GM18499 (cell line): ENCODE measurements at regions not wholly inside any gene's neighbourhood (a gene's known extent, or its start where the extent isn't known, plus 50 kb on each side); places are given as distances from the start of the nearest gene placed in this dataset.
A peak's percentile ranks its signal among the peaks of the same experiment; 100 is the strongest.

ENCODE experiments used
- ATAC-seq: cut with Tn5 transposase; IDR thresholded peaks from one replicate; pipeline ENCODE4 v1.9.1; 2021; ENCODE audit warnings: moderate number of reproducible peaks; ENCODE audit not compliant: insufficient read depth, unreplicated experiment

DNA sequence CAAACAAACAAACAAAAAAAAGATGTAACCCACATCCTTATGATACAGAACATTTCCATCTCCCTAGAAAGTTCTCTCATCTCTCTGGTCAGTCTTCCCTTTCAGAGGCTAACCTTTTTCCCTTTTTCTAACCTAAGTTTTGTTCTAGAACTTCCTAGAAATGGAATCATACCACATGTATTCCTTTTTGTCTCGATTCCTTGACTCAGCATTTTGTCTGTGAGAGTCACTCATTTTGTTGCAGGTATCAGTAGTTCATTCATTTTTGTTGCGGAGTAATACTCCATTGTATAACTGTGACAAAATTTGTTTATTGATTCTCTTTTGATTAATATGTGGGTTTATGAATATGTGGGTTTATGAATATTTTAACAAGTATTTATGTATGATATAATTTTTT lies 400.0 kb upstream of the PDE4D start:
- ATAC-seq: no peak

DNA sequence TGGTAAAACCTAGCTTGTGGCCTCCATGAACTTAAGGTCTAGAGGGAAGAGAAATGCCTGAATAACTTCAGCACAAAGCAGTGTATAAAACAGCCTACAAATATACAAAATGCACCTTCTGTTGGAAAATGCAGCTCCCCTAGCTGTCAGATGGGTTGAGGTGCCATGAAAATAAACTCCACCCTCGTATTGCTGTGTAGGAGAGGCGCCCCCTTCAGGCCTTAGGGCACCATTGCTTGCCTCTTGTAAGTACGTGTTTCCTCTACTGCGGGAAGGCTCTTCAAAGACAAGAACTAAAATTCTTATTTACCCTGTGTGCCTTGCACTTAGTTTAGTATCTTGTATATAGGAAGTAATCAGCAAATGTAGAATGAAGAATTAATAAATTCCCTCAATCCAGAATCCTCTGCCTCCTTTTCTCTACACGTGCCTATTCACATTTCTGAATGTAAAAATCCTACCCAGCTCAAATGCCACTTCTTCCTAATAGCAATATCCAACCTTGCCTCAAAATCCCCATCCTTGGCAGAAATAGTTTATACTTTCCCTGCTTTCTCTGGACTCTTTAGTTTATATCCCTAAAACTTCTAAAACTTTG lies 393.7 kb upstream of the PDE4D start:
- no peak for ATAC-seq

DNA sequence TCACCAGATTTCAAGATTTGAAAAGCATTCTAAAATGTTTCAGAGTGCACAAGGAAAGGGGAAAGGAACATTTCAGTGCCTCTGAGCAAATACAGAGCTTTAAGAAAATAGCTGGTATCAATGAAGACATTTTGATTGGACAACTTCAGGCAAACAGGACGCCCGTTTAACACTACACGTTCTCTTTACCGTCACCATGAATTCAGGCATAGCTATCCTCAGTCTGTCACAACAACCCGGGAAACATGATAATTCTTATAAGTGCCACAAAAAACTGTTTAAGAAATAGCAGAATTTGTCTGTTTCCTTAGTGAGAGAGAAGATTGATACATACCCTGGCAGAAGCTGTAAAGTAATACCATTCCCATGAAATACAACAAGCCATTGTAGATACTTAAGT lies 392.4 kb upstream of the PDE4D start:
- ATAC-seq: no peak

DNA sequence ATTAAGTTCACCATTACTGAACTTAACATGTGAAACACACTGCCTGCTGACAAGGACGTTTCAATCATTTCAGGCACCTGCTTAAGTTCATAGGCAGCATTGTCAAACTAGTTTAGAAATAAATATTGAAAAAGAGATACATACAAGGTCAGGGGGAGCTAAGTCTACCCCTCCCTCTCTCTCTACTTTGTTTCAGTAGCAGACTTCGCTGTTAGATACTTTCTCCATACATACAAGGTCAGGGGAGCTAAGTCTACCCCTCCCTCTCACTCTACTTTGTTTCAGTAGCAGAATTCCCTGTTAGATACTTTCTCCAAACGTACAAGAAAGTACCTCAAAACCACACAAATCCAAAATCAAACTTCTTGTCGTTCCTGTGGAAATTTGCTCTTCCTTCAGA lies 387.4 kb upstream of the PDE4D start:
- no peak for ATAC-seq

DNA sequence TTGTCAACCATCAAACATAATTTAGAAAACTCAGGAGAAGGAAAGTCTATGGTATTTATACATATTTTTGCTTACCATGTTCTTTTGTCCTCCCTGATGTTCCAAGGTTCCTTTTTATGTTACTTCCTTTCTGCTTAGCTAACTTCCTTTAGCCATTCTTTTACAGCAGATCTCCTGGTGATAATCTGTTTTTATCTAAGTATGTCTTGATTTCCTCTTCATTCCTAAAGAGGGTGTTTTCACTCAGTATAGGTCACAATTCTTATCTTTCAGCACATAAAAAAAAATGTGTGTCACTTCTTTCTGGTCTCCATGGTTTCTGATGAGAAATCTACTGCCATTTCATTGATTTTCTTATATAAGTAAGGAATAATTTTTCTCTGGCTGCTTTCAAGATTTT lies 384.4 kb upstream of the PDE4D start:
- ATAC-seq: no peak

DNA sequence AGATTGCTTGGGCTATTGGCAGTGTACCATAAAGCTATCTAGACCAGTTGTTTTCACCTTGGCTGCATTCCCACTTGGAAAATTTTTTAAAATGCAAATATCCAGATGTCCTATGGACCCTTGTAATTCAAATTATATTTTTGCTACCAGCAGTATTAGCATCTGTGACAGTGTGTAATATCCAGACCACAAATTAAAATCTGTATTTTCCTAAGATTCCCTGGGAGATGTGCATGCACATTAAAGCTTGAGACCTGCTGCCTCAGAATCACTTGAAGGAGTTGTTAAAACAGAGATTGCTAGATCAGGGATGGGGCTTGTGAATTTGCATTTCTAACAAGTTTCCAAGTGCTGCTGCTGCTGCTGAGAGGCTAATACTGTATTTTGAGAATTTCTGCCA lies 381.2 kb upstream of the PDE4D start:
- no peak for ATAC-seq

DNA sequence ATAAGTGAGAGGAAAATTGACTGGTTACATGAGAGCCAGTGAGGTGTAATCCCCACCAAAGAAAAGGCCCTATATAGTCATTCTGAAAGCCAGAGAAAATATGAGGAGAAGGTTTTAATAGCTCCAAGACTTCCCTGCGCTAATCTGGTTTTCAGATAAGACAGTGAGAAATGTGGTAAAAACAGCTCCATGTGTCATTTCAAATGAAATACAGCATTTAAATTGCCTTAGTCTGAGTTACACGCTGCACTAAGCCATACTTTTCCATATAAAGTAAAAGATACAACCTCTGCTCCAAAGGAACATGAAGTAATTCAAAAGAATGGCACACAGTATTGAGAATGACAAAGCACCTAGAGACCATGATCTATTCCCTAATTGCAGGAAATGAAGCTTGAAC lies 378.0 kb upstream of the PDE4D start:
- no peak for ATAC-seq

DNA sequence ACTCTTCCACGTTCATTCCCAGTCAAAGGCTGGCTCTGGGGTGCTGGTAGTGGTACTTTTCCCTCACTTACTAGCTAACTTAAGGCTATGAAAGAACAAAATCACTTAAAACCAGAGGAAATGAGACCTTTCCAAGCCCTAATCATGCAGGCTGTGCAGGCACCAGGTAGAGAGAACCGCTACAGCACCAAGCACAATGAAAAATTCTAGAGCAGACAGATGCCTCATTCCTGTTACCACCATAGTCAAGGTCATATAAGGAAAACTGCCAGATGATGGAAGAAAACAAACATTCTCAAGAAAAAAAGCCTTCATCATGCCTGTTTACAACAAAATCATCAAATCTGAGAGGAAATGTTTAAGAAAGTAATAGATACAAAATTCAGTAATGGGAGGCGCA lies 374.4 kb upstream of the PDE4D start:
- ATAC-seq: no peak

DNA sequence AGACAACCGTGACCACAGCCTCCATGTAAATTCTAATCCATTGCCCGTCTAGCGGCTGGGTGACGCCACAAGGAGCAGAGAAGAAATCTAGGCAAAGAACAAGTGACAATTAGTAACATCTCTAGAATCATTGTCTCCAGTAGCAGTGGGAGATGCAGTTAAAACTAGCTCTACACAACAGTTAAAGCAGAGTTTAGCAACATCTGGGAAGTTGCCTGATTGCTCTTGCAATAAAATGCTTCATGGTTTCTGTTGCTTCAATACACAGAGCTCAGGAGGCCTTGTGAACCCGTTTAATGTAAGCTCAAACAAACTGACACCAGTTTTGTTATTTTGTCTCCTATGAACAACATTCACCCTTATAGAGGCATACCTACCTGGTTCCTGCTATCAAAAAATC lies 369.8 kb upstream of the PDE4D start:
- no peak for ATAC-seq

DNA sequence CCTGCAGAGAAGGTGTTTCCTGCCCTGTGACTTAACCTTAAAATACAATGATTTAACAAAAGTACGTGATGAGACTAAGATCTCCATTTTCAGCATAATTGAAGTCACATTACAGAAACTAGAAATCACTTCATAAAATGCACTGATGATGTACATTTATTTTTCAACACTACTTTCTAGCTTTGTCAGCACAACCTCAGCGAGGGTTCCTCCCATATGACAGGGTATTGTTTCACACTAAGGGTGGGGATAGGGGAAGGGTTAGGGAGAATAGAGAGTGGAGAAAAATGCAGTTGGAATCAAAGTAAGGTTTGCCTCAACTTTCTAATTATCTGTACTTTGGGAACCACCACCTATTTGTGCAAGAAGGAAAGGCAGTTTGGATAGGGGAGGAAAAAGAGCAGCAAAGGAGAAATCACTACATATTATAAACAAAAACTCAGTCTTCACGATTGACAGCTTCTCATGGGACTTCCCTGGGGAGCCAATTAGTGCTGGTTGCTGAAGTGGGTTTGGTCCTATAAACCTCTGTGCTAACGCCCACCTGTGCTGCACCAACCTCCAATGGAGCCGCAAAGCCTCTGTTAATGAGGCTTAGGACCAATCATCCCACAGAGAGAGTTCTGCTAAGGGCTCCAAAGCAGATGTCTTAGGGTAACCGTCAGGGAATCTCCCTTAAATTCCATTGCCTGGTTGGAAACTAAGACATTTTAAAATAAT lies 369.2 kb upstream of the PDE4D start:
- no peak for ATAC-seq

DNA sequence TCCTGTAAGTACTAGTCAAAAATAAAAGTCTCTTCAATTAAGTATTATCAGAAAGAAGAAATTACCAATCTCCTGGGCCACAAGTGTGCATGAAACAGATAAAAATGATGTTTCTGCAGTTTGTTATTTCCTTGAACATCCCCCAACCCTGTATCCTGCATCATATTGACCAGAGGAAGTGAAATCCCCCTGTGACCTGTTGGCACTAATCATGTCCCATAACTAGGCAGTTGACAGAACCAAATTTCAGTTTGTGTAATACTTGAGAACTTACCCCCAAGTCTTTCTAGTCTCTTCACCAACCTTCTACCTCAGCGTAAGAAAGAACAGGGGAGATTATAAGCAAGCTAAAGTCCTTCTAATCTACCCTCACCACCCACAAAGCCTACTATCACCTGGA lies 368.2 kb upstream of the PDE4D start:
- no peak for ATAC-seq

DNA sequence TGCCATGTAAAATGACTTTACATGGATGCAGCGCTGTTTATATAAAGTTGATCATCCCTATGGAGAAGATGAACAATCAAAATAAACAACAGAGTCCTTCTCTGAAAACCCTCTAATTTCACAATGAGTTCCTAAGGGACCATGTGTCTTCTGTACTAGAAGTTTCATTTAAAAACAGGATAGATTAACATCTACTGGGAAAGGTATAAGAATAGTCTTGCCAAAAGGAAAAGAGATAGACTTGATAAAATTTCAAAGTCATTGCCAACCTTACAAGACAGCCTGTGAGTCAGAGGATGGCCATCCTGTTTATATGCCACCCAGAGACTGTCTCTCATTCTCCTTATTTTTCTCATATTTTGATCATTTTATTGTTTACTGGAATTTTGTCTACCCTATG lies 367.1 kb upstream of the PDE4D start:
- no peak for ATAC-seq

DNA sequence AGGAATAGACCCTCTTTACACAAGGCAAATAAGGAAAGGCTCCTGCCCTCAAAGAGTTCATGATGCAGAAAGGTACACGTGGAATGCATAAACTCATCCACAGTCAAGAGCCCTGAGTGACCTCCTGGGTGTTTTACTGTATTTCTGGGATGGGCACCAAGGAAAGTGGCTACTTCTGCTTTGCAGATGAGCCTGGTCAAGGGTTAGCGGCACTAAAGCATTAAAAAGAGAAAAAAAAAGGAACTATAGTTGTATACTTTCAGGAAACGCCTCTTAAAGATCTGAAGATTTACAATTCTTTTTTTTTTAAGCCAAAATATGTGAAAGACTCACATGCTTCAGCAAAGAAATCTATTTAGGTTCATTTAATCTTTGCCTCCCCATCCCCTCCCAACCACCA lies 366.2 kb upstream of the PDE4D start:
- ATAC-seq: no peak

DNA sequence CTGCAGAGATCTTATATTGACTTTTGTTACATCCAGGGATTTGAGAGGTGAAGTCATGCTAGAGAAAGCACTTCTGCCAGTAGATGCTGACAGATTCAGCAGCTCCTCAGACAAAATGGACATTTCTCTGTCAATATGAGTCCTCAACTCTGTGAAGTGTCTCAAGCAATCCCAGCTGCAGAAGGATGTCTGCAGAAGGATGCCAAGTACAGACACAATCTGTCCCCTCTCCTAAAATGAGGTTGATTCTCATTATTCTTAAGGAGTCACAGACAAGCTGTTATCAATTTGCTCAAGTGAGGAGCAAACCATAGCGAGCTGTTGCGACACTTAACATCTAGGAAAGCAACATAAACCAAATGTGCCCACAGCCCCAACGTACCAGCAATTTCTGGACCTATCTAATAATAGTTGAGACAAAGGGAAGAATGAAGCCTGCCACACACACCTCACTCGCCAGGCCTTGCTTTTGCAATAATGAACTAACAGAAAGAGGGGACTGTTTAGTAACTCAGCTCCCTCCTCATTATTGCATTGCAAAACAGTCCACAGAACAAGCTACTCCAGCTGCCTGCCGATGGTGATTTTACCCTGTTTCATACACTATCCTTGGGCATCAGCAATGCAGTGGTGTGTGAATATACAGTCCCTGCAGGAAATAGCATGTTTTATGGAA lies 364.2 kb upstream of the PDE4D start:
- ATAC-seq: no peak

DNA sequence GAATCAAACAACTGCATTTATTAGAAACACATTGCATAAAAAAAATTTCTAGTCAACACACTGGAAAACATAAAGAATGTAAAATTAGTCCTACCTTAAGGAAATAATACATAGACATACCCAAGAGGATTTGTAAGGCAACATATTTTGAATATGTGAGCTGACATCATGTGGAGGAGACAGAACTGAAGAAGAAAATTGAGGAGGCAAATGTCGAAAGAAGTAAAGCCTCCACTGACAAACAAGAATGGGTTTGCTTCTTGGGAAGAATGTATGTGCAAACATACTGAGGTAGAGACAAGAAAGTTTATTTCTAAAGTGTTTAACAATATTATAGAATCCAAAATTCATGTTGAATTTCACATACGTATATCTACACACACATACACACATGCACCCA lies 363.0 kb upstream of the PDE4D start:
- ATAC-seq: no peak

DNA sequence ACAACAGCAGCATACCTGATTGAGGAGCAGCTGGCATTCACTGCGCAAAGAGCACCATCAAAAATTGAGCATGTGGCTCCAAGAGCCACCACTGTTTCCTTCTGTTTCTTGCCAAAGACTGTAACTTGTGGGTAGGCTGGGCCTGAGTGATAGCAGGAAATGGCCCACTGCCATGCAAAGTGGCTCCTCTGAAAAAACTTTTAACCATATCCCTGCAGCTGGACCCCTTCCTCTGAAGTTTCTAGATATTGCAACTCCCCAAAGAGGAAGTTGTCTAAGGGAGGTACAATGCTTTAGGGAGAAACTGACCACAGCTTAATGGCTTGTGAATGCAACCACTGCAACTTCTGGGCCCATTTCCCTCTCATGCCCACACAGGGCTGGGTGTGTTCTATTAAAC lies 355.4 kb upstream of the PDE4D start:
- ATAC-seq: peak; percentile 93

DNA sequence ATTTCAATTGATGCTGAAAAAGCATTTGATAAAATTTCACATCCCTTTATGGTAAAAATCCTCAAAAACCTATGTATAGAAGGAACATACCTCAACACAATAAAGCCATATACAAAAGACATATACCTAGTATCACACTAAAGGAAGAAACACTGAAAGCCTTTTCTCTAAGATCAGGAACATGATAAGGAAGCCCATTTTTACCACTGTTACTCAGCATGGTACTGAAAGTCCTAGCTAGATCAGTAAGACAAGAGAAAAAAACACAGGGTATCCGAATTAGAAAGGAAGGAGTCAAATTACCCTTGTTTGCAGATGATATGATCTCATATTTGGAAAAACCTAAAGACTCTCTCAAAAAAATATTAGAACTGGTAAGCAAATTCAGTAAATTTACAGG lies 350.2 kb upstream of the PDE4D start:
- ATAC-seq: no peak

DNA sequence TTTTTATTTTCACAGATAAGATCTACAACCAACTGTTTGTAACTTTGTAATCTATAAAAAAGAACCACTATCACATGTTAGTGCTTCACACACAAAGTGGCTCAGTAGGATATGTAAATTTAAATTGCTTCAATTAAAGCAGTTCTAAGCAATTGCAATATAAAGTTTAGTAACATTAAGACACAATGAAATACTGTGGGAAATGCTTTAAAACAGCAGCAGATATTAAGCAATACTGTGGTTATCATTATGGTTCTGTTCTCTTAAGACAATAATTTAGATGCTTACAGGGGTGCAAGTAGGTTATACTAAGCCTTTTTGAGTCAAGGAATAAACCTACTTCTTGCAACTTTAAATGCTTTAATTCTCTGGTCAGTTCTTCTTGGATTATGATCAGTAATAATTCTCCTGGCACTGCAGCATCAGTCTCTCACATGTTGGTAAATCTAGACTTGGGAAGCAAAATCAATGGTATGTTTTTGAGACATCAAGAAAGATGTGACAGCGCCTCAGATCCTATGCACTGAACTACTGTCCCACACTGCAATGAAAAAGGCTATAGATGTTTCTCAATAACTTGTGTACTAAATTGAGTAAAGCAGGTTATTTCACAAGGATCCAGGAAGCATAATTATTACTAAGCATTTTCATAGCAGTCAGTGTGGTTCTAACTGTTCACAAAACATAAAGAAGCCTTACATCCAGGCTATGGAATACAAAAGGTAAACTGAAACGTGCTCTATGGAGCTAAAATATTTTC lies 338.7 kb upstream of the PDE4D start:
- no peak for ATAC-seq

DNA sequence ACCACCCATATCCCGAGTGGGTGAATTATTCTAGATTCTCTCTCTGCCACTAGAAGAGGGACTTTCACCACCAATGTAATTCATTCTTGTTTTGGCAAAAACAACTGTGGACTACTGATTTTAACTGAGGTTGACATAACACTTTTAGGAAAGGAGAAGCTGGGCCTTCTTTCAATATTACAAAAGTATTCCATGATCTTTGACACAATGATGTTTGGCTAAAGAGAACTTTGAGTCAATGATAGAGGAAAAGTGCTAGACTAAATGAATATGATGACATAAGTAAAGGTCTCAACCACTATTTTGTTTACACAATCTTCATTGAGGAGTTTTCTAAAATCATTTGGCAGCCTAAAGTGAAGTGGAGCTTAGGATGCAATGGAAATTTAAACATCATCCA lies 336.9 kb upstream of the PDE4D start:
- no peak for ATAC-seq

DNA sequence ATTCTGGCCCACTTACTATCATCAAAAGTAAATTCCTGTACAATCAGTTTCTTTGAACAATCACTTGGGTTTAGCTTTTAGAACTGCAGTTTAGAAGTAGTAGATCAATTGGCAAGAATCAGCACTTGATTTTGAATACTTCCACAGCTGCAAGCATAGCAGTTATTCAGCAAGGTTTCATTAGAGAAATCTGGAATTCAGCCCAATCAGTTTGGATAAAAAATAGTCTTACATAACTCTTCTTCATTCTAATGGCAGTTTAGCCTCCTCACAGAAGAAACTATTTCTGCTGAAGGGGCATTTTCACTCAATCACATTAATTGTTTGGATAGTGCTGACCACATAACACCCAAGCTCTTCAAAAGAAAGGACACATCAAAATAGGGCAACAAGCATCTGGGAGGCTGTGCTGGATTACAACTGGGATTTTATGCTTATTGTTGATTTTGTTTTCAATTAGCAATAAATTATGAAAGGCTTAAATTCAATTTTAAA lies 336.2 kb upstream of the PDE4D start:
- ATAC-seq: no peak

DNA sequence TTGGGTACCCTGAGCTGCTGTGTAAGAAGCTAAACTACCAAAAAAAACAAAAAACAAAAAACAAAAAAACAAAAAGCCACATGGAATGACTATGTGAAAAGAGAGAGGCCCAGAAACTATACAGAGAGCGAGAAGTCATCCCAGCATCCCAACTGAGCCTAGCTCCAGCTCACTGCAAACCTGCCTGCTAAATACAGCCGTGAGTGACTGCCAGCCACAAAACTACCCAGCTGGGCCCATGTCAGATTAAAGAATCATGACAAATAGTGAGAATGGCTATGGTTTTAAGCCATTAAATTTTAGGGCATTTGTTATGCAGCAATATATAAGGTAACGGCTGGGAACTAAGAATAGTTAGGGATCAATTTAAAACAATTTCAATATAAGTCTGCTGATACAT lies 335.1 kb upstream of the PDE4D start:
- ATAC-seq: no peak
